Lower leg skin (tissue), 3 donors: ENCODE measurements at regions not wholly inside any gene's neighbourhood (a gene's known extent, or its start where the extent isn't known, plus 50 kb on each side); places are given as distances from the start of the nearest gene placed in this dataset.

ENCODE experiments used
- CTCF ChIP-seq, 3 donors: fragments of 450-650 bp; IDR thresholded peaks; one replicate each; pipeline ENCODE4 v1.5.1; 2016; ENCODE audit warnings: antibody characterized with exemption in 3 of 3, mild to moderate bottlenecking in 3 of 3, moderate library complexity in 2 of 3
- POLR2A ChIP-seq, 2 donors: fragments of 450-650 bp; IDR thresholded peaks; one replicate each; pipeline ENCODE4 v1.6.1; 2016 to 2017; ENCODE audit warnings: antibody characterized with exemption in 2 of 2, mild to moderate bottlenecking in 1 of 2, moderate library complexity in 1 of 2

DNA sequence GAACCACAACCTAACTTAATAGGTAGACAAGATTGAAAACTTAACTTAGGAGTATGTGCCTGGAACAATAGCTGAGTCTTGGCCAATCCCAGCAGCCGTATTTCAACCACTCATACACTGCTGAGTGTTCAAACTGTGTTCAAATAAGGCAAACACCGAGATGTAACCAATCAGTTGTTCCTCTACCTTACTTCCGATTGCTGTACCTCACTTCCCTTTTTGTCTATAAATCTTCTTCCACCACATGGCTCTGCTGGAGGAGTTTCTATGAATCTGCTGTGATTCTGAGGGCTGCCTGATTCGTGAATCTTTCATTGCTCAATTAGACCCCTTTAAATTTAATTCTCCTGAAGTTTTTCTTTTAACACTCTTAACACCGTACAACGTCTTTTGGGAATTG, 108.0 kb downstream of the ANAPC4 start:
- no peak for TF ChIP-seq CTCF (IDR thresholded peaks at IDR 0.05)
- TF ChIP-seq POLR2A (IDR thresholded peaks at IDR 0.05), result no peak
